ENCODE measurements at regions not wholly inside any gene's neighbourhood (a gene's known extent, or its start where the extent isn't known, plus 50 kb on each side); places are given as distances from the start of the nearest gene placed in this dataset.

DNA sequence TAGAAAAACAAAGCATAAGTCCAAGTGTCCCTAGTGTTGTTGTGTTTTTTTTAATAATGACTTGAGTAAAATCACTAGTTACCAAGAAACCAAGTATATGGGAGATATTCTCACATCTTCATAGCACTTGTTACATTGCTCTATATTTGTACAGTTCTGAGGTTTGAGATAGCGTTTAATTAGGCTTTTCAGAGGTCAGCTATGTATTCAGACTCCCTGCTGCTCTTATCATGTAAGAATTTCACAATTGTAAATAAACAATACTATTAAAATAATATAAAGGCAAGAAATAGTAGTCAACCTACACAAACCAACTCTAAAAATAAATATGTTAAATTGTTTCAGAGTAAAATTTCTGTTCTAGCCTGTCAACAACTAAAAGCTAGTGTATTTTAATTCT is 761.9 kb upstream of the FAM174A start:
- TF ChIP-seq, protein P1, sequence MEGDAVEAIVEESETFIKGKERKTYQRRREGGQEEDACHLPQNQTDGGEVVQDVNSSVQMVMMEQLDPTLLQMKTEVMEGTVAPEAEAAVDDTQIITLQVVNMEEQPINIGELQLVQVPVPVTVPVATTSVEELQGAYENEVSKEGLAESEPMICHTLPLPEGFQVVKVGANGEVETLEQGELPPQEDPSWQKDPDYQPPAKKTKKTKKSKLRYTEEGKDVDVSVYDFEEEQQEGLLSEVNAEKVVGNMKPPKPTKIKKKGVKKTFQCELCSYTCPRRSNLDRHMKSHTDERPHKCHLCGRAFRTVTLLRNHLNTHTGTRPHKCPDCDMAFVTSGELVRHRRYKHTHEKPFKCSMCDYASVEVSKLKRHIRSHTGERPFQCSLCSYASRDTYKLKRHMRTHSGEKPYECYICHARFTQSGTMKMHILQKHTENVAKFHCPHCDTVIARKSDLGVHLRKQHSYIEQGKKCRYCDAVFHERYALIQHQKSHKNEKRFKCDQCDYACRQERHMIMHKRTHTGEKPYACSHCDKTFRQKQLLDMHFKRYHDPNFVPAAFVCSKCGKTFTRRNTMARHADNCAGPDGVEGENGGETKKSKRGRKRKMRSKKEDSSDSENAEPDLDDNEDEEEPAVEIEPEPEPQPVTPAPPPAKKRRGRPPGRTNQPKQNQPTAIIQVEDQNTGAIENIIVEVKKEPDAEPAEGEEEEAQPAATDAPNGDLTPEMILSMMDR (conservative IDR thresholded peaks at IDR 0.05 in 1 of 2, IDR thresholded peaks at IDR 0.05 in 1 of 2; ENCODE audit: extremely low read depth in 1 of 2, insufficient read depth in 1 of 2, low read depth in 1 of 2, low read length in 2 of 2): no peak
- no peak for TF ChIP-seq EZH2 (IDR thresholded peaks at IDR 0.05; ENCODE audit: borderline replicate concordance, low read length)

Data from mammary epithelial cell (primary cell).